Neuronal stem cell (in vitro differentiated cells): ENCODE measurements at regions not wholly inside any gene's neighbourhood (a gene's known extent, or its start where the extent isn't known, plus 50 kb on each side); places are given as distances from the start of the nearest gene placed in this dataset.

Experiments used
- DNase-seq: peaks from one replicate; pipeline ENCODE4 v3.0.0-alpha.2; 2013; ENCODE audit warnings: low spot score
- H2AFZ ChIP-seq: one replicate; pipeline ENCODE4 v1.6.1; 2013; ENCODE audit warnings: mild to moderate bottlenecking, low read length, inconsistent platforms
- H2AK5ac ChIP-seq: 2 replicates; pipeline ENCODE4 v1.6.1; 2013; ENCODE audit warnings: low read depth, mild to moderate bottlenecking, inconsistent platforms, low read length, moderate library complexity, mixed read lengths
- H2BK120ac ChIP-seq: 2 replicates; pipeline ENCODE4 v1.6.1; 2013; ENCODE audit warnings: low read depth, mild to moderate bottlenecking, inconsistent platforms, low read length, moderate library complexity, mixed read lengths
- H2BK12ac ChIP-seq: one replicate; pipeline ENCODE4 v1.6.1; 2013; ENCODE audit warnings: low read length, inconsistent platforms
- H2BK15ac ChIP-seq: 2 replicates; pipeline ENCODE4 v1.6.1; 2013; ENCODE audit warnings: mild to moderate bottlenecking, low read length, inconsistent platforms, mixed read lengths
- H2BK5ac ChIP-seq: one replicate; pipeline ENCODE4 v1.6.1; 2013; ENCODE audit warnings: inconsistent platforms, mild to moderate bottlenecking, low read length, moderate library complexity
- H3K14ac ChIP-seq: one replicate; pipeline ENCODE4 v1.6.1; 2013; ENCODE audit warnings: low read length, inconsistent platforms
- H3K18ac ChIP-seq: 2 replicates; pipeline ENCODE4 v1.6.1; 2013; ENCODE audit warnings: low read length, inconsistent platforms
- H3K23ac ChIP-seq: 2 replicates; pipeline ENCODE4 v1.6.1; 2013; ENCODE audit warnings: low read depth, mild to moderate bottlenecking, mixed read lengths, low read length, inconsistent platforms; ENCODE audit not compliant: poor library complexity
- H3K27ac ChIP-seq: replicated peaks from 3 replicates; pipeline ENCODE4 v1.5.1; 2013; ENCODE audit warnings: low read length, inconsistent platforms
- H3K27me3 ChIP-seq, 3 experiments: 2 replicates each; pipeline ENCODE4 v1.6.1; 2013; ENCODE audit warnings: low read length in 3 of 3, mild to moderate bottlenecking in 2 of 3, inconsistent platforms in 1 of 3, low read depth in 1 of 3, mixed read lengths in 1 of 3, moderate library complexity in 1 of 3; ENCODE audit not compliant: control insufficient read depth in 3 of 3, insufficient read depth in 3 of 3
- H3K36me3 ChIP-seq, 2 donors: replicated peaks in 1 of 2; 2 replicates each; pipeline ENCODE4 v1.6.1; 2013; ENCODE audit warnings: low read length in 2 of 2; ENCODE audit not compliant: control insufficient read depth in 2 of 2, insufficient read depth in 2 of 2
- H3K4ac ChIP-seq: 2 replicates; pipeline ENCODE4 v1.6.1; 2013; ENCODE audit warnings: inconsistent platforms, mild to moderate bottlenecking, low read length, moderate library complexity
- H3K4me1 ChIP-seq, 2 donors: 1 replicate in 1 of 2; 2 replicates in 1 of 2; pipeline ENCODE4 v1.6.1; 2013; ENCODE audit warnings: low read length in 2 of 2, low read depth in 1 of 2; ENCODE audit not compliant: control insufficient read depth in 2 of 2, insufficient read depth in 1 of 2
- H3K4me2 ChIP-seq: one replicate; pipeline ENCODE4 v1.6.1; 2013; ENCODE audit warnings: mild to moderate bottlenecking, low read length, inconsistent platforms; ENCODE audit not compliant: insufficient read depth, poor library complexity, severe bottlenecking
- H3K4me3 ChIP-seq, 2 donors: 2 replicates each; pipeline ENCODE4 v1.5.1; 2013; ENCODE audit warnings: low read length in 2 of 2, mild to moderate bottlenecking in 2 of 2, inconsistent platforms in 1 of 2, moderate library complexity in 1 of 2
- H3K79me1 ChIP-seq: one replicate; pipeline ENCODE4 v1.6.1; 2013; ENCODE audit warnings: low read depth, mild to moderate bottlenecking, inconsistent platforms, low read length, moderate library complexity
- H3K9ac ChIP-seq: one replicate; pipeline ENCODE4 v1.6.1; 2013; ENCODE audit warnings: mild to moderate bottlenecking, low read depth, low read length, inconsistent platforms; ENCODE audit not compliant: poor library complexity
- H3K9me3 ChIP-seq, 2 donors: replicated peaks in 1 of 2; 2 replicates each; pipeline versions ENCODE3 to v1.6.1; 2013; ENCODE audit warnings: low read length in 2 of 2, mild to moderate bottlenecking in 2 of 2, inconsistent platforms in 1 of 2, low read depth in 1 of 2, mixed read lengths in 1 of 2, moderate library complexity in 1 of 2; ENCODE audit not compliant: control insufficient read depth in 2 of 2, insufficient read depth in 1 of 2
- H4K8ac ChIP-seq: one replicate; pipeline ENCODE4 v1.6.1; 2013; ENCODE audit warnings: low read depth, mild to moderate bottlenecking, inconsistent platforms, low read length, moderate library complexity
- H4K91ac ChIP-seq: one replicate; pipeline ENCODE4 v1.6.1; 2013; ENCODE audit warnings: low read length, low read depth, mild to moderate bottlenecking, inconsistent platforms; ENCODE audit not compliant: poor library complexity
- WGBS, 2 donors: extraction: QIAGEN DNeasy Blood & Tissue Kit; methylation state at CpG; one replicate each; pipeline ENCODE4 v1.1.7; 2013; ENCODE audit warnings: missing lambda C conversion rate in 2 of 2, mixed read lengths in 1 of 2; ENCODE audit not compliant: insufficient read length in 2 of 2, insufficient replicate concordance in 1 of 2; ENCODE audit errors: extremely low coverage in 2 of 2; 5-methylcytosine and 5-hydroxymethylcytosine counted together

- no peaks in the 10 kb centered on the region for H3K9me3 ChIP-seq
- no peak overlapping the region for H2AK5ac ChIP-seq
- H4K8ac ChIP-seq: no peak overlapping the region
- H3K4ac ChIP-seq: no peak overlapping the region
- no peak for DNase-seq
- H3K27me3 ChIP-seq: no peaks in the 10 kb centered on the region
- H3K27ac ChIP-seq: no peak overlapping the region
- H2AFZ ChIP-seq: no peak overlapping the region
- H3K4me2 ChIP-seq: no peak overlapping the region
- WGBS, 2 donors: no CpG with 5 or more reads among the region's 7 CpGs
- no peak overlapping the region for H2BK120ac ChIP-seq
- no peak overlapping the region for H2BK5ac ChIP-seq
- no peaks in the 10 kb centered on the region for H3K4me1 ChIP-seq
- H2BK12ac ChIP-seq: no peak overlapping the region
- no peak overlapping the region for H3K9ac ChIP-seq
- no peak overlapping the region for H3K4me3 ChIP-seq
- H3K79me1 ChIP-seq: no peaks in the 10 kb centered on the region
- H3K14ac ChIP-seq: no peak overlapping the region
- H3K18ac ChIP-seq: no peak overlapping the region
- H2BK15ac ChIP-seq: no peak overlapping the region
- no peak overlapping the region for H4K91ac ChIP-seq
- peaks cover 8 to 66% of the 10 kb centered on the region in 2 donors for H3K36me3 ChIP-seq
- no peak overlapping the region for H3K23ac ChIP-seq
Observed at GRCh38 chr20:3326779-3327521, 80.5 kb downstream of the DNAAF9 start.

- Histone ChIP-seq H3K23ac (no peak overlapping the region), H3K4me2 (no peak overlapping the region), H4K8ac (no peak overlapping the region), H3K18ac (no peak overlapping the region), H2BK15ac (no peak overlapping the region), H3K4ac (no peak overlapping the region), H3K4me3 (no peak overlapping the region), H2AFZ (no peak overlapping the region), H3K9ac (no peak overlapping the region), H2BK12ac (no peak overlapping the region), H4K91ac (no peak overlapping the region), H3K79me1 (no peaks in the 10 kb centered on the region), H3K27me3 (no peaks in the 10 kb centered on the region), H3K9me3 (no peaks in the 10 kb centered on the region), H2BK5ac (no peak overlapping the region), H3K27ac (no peak overlapping the region), H3K36me3 (peaks cover 9 to 67% of the 10 kb centered on the region in 2 donors), H2BK120ac (no peak overlapping the region), H2AK5ac (no peak overlapping the region), H3K14ac (no peak overlapping the region), H3K4me1 (no peaks in the 10 kb centered on the region)
- no peak for DNase-seq
- WGBS, 2 donors: no CpG with 5 or more reads among the region's 2 CpGs
Observed at GRCh38 chr20:3325864-3326263, 81.6 kb downstream of the DNAAF9 start.

- H3K36me3 ChIP-seq: peaks cover 8 to 73% of the 10 kb centered on the region in 2 donors
Observed at GRCh38 chr20:3323398-3323797, 84.1 kb downstream of the DNAAF9 start.

GRCh38 chr20:3318226-3318884 lies 79.4 kb upstream of the SLC4A11 start:
- Histone ChIP-seq H2BK120ac (no peak overlapping the region), H3K27ac (no peak overlapping the region), H3K4ac (no peak overlapping the region), H2BK5ac (no peak overlapping the region), H2AFZ (no peak overlapping the region), H3K9ac (no peak overlapping the region), H3K9me3 (peaks cover 0 to 7% of the 10 kb centered on the region in 2 donors), H3K4me1 (no peaks in the 10 kb centered on the region), H4K8ac (no peak overlapping the region), H2BK12ac (no peak overlapping the region), H4K91ac (no peak overlapping the region), H3K27me3 (no peaks in the 10 kb centered on the region), H2BK15ac (no peak overlapping the region), H3K36me3 (peaks cover 6 to 75% of the 10 kb centered on the region in 2 donors), H3K4me3 (no peak overlapping the region), H3K23ac (no peak overlapping the region), H2AK5ac (no peak overlapping the region), H3K18ac (no peak overlapping the region), H3K79me1 (no peaks in the 10 kb centered on the region), H3K4me2 (no peak overlapping the region), H3K14ac (no peak overlapping the region)
- WGBS, 2 donors: no CpG with 5 or more reads among the region's 3 CpGs
- no peak for DNase-seq

More at GRCh38 chr20:3323398-3323797, 84.1 kb downstream of the DNAAF9 start:
- Histone ChIP-seq H3K14ac (no peak overlapping the region), H3K27me3 (no peaks in the 10 kb centered on the region), H4K8ac (no peak overlapping the region), H3K4me2 (no peak overlapping the region), H3K9me3 (peaks cover 0 to under 1% of the 10 kb centered on the region in 2 donors), H3K9ac (no peak overlapping the region), H3K27ac (no peak overlapping the region), H3K18ac (no peak overlapping the region), H2BK120ac (no peak overlapping the region), H3K4me3 (no peak overlapping the region), H4K91ac (no peak overlapping the region), H3K23ac (no peak overlapping the region), H3K79me1 (no peaks in the 10 kb centered on the region), H3K4me1 (no peaks in the 10 kb centered on the region), H2BK5ac (no peak overlapping the region), H2BK12ac (no peak overlapping the region), H2BK15ac (no peak overlapping the region), H3K4ac (no peak overlapping the region), H2AK5ac (no peak overlapping the region), H2AFZ (no peak overlapping the region)
- WGBS, 2 donors: no CpG with 5 or more reads among the region's 5 CpGs
- DNase-seq: no peak
